HEK293T (cell line): ENCODE measurements at regions not wholly inside any gene's neighbourhood (a gene's known extent, or its start where the extent isn't known, plus 50 kb on each side); places are given as distances from the start of the nearest gene placed in this dataset.

ENCODE experiments used
- BHLHE40 ChIP-seq: fragments of 450-650 bp; IDR thresholded peaks from 2 replicates; pipeline ENCODE4 v1.6.1; 2016; ENCODE audit warnings: mild to moderate bottlenecking, moderate library complexity, borderline replicate concordance
- ELF4 ChIP-seq: fragments of 450-650 bp; IDR thresholded peaks from 2 replicates; pipeline ENCODE4 v1.6.1; 2017; ENCODE audit warnings: antibody characterized with exemption
- FOXM1 ChIP-seq: fragments of 450-650 bp; IDR thresholded peaks from 2 replicates; pipeline ENCODE4 v1.6.1; 2017; ENCODE audit warnings: mild to moderate bottlenecking, borderline replicate concordance
- L3MBTL2 ChIP-seq: fragments of 450-650 bp; conservative IDR thresholded peaks from 2 replicates; pipeline ENCODE4 v1.6.1; 2016; ENCODE audit warnings: mild to moderate bottlenecking
- PKNOX1 ChIP-seq: fragments of 450-650 bp; IDR thresholded peaks from 2 replicates; pipeline ENCODE4 v1.6.1; 2016

- TF ChIP-seq ELF4: no peak
- TF ChIP-seq FOXM1: no peak
- TF ChIP-seq BHLHE40: no peak
- TF ChIP-seq L3MBTL2: no peak
- TF ChIP-seq PKNOX1: no peak
These were observed 410.3 kb downstream of the TYW1 start for GRCh38 chr7:67406976-67407375.
